ENCODE measurements at regions not wholly inside any gene's neighbourhood (a gene's known extent, or its start where the extent isn't known, plus 50 kb on each side); places are given as distances from the start of the nearest gene placed in this dataset.

GRCh38 chr10:78260141-78260540 lies 226.5 kb downstream of the RPS24 start:
- TF ChIP-seq CTCF (IDR thresholded peaks at IDR 0.05) (no peak), EZH2 (IDR thresholded peaks at IDR 0.05; ENCODE audit: borderline replicate concordance, insufficient read depth, low read depth, low read length, poor library complexity, severe bottlenecking) (no peak)
